ENCODE measurements at regions not wholly inside any gene's neighbourhood (a gene's known extent, or its start where the extent isn't known, plus 50 kb on each side); places are given as distances from the start of the nearest gene placed in this dataset.

- TF ChIP-seq EZH2 (IDR thresholded peaks at IDR 0.05; ENCODE audit: insufficient read depth, poor library complexity, severe bottlenecking) (no peak), EZH2phosphoT487 (IDR thresholded peaks at IDR 0.05; ENCODE audit: insufficient read depth, low read depth) (no peak)
Measured at GRCh38 chr18:34283506-34283905, 58.8 kb upstream of the NOL4 start.
